ENCODE measurements at regions not wholly inside any gene's neighbourhood (a gene's known extent, or its start where the extent isn't known, plus 50 kb on each side); places are given as distances from the start of the nearest gene placed in this dataset.

- TF ChIP-seq E2F6 (IDR thresholded peaks at IDR 0.05; ENCODE audit: borderline replicate concordance, low read depth) (no peak), NR3C1 (IDR thresholded peaks at IDR 0.05) (no peak), USF2 (IDR thresholded peaks at IDR 0.05) (no peak), TFCP2L1 (CRISPR knock-in tag; IDR thresholded peaks at IDR 0.05) (no peak), FOXS1 (CRISPR knock-in tag; IDR thresholded peaks at IDR 0.05) (no peak), CHD2 (IDR thresholded peaks at IDR 0.05; ENCODE audit: low read length, partially characterized antibody) (no peak), NPAS2 (CRISPR knock-in tag; IDR thresholded peaks at IDR 0.05; ENCODE audit: borderline replicate concordance) (no peak), CBX8 (IDR thresholded peaks at IDR 0.05) (no peak)
These were observed 194.9 kb downstream of the SS18 start (continued) for GRCh38 chr18:25895518-25895917.

- no peak for FAIRE-seq
- ChIA-PET CTCF (interaction anchor here (2.5 kb wide), 1 partner anchor 9 kb away, joined by 8 read pairs; no protein-coding TSS in a partner anchor), POLR2A (no interaction called here)
- no peaks in the 10 kb centered on the region for H3K4me1 ChIP-seq
- H3K9me3 ChIP-seq = no peaks in the 10 kb centered on the region
- no peak overlapping the region for H3K4me2 ChIP-seq
- no peak for ATAC-seq
- no peak for DNase-seq (ENCODE audit: low read depth in 1 of 2, low spot score in 1 of 2)
- TF ChIP-seq MAZ (IDR thresholded peaks at IDR 0.05; ENCODE audit: borderline replicate concordance, low read depth, low read length) = no peak
- TF ChIP-seq ATOH8 (CRISPR knock-in tag; IDR thresholded peaks at IDR 0.05; ENCODE audit: low read depth) = no peak
- TF ChIP-seq ZFP36 (IDR thresholded peaks at IDR 0.05; ENCODE audit: borderline replicate concordance, partially characterized antibody) = no peak
- no peak for TF ChIP-seq ZSCAN20 (CRISPR knock-in tag; IDR thresholded peaks at IDR 0.05)
- TF ChIP-seq E2F6 (IDR thresholded peaks at IDR 0.05; ENCODE audit: borderline replicate concordance, low read depth) = no peak
- TF ChIP-seq CBX2 (IDR thresholded peaks at IDR 0.05; ENCODE audit: borderline replicate concordance, low read depth) = no peak
- no peak for TF ChIP-seq JUN (IDR thresholded peaks at IDR 0.05)
- no peak for TF ChIP-seq BCL3 (IDR thresholded peaks at IDR 0.05)
- no peak for TF ChIP-seq MYC (IDR thresholded peaks at IDR 0.05; ENCODE audit: borderline replicate concordance, low read length)
- no peak for TF ChIP-seq EP300 (IDR thresholded peaks at IDR 0.05)
- TF ChIP-seq CTCF (IDR thresholded peaks at IDR 0.05) = no peak
- TF ChIP-seq ESRRA (IDR thresholded peaks at IDR 0.05; ENCODE audit: borderline replicate concordance, low read length) = no peak
- no peak for TF ChIP-seq FOSB (CRISPR knock-in tag; IDR thresholded peaks at IDR 0.05)
- TF ChIP-seq NR3C1 (IDR thresholded peaks at IDR 0.05) = no peak
- TF ChIP-seq HEYL (CRISPR knock-in tag; IDR thresholded peaks at IDR 0.05) = no peak
- TF ChIP-seq JUNB (IDR thresholded peaks at IDR 0.05) = no peak
- no peak for TF ChIP-seq ELK1 (IDR thresholded peaks at IDR 0.05; ENCODE audit: low read depth, low read length)
- no peak overlapping the region for H3K27ac ChIP-seq
- no peak overlapping the region for H3K4me3 ChIP-seq
These were observed 204.1 kb downstream of the SS18 start for GRCh38 chr18:25886283-25886682.

Measured in A549 (cell line).